Body of pancreas (tissue), 4 donors: ENCODE measurements at regions not wholly inside any gene's neighbourhood (a gene's known extent, or its start where the extent isn't known, plus 50 kb on each side); places are given as distances from the start of the nearest gene placed in this dataset.

Experiments used
- POLR2A ChIP-seq, 3 donors: fragments of 450-650 bp; IDR thresholded peaks; one replicate each; pipeline ENCODE4 v1.6.1; 2016; ENCODE audit warnings: antibody characterized with exemption in 3 of 3, mild to moderate bottlenecking in 2 of 3
- TF ChIP-seq, protein P1 (sequence below), 7 experiments: fragments of 450-650 bp in 4 of 7; fragments of 200-600 bp in 3 of 7; sonication (generic) in 3 of 7; IDR thresholded peaks; one replicate each; pipeline ENCODE4 v1.5.1; 2016 to 2019; ENCODE audit warnings: antibody characterized with exemption in 7 of 7

DNA sequence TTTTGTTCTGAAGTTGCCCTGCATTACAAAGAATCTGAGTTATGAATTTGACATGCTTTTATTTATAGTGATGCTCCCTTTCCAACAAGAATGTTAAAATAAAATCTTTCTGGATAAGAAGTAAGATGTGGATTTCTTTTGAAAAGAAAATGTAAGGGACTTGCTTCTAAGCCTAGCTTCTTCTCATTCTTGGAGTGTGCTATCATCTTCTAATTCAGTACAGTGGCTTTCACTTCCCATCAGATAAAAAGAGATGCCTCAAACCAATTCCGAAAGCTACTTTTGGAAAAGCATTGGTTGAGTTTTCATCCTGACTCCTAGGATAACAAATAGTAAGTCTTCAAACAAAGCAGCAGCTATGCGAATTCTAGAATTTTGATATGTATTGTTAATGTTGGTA lies 197.0 kb upstream of the ZPLD1 start:
- TF ChIP-seq, protein P1, sequence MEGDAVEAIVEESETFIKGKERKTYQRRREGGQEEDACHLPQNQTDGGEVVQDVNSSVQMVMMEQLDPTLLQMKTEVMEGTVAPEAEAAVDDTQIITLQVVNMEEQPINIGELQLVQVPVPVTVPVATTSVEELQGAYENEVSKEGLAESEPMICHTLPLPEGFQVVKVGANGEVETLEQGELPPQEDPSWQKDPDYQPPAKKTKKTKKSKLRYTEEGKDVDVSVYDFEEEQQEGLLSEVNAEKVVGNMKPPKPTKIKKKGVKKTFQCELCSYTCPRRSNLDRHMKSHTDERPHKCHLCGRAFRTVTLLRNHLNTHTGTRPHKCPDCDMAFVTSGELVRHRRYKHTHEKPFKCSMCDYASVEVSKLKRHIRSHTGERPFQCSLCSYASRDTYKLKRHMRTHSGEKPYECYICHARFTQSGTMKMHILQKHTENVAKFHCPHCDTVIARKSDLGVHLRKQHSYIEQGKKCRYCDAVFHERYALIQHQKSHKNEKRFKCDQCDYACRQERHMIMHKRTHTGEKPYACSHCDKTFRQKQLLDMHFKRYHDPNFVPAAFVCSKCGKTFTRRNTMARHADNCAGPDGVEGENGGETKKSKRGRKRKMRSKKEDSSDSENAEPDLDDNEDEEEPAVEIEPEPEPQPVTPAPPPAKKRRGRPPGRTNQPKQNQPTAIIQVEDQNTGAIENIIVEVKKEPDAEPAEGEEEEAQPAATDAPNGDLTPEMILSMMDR (IDR thresholded peaks at IDR 0.05), result no peak
- TF ChIP-seq POLR2A (IDR thresholded peaks at IDR 0.05), result no peak
